Peyer's patch (tissue), 4 donors: ENCODE measurements at regions not wholly inside any gene's neighbourhood (a gene's known extent, or its start where the extent isn't known, plus 50 kb on each side); places are given as distances from the start of the nearest gene placed in this dataset.

Source experiments
- POLR2A ChIP-seq, 2 donors: fragments of 450-650 bp; IDR thresholded peaks; one replicate each; pipeline ENCODE4 v1.5.1; 2017; ENCODE audit warnings: antibody characterized with exemption in 2 of 2, mild to moderate bottlenecking in 2 of 2, moderate library complexity in 2 of 2
- TF ChIP-seq, protein P1 (sequence below), 6 experiments: fragments of 450-650 bp in 4 of 6; fragments of 200-600 bp in 2 of 6; sonication (generic) in 1 of 6; IDR thresholded peaks; one replicate each; pipeline ENCODE4 v1.5.1; 2017 to 2019; ENCODE audit warnings: antibody characterized with exemption in 6 of 6, mild to moderate bottlenecking in 3 of 6, moderate library complexity in 1 of 6

DNA sequence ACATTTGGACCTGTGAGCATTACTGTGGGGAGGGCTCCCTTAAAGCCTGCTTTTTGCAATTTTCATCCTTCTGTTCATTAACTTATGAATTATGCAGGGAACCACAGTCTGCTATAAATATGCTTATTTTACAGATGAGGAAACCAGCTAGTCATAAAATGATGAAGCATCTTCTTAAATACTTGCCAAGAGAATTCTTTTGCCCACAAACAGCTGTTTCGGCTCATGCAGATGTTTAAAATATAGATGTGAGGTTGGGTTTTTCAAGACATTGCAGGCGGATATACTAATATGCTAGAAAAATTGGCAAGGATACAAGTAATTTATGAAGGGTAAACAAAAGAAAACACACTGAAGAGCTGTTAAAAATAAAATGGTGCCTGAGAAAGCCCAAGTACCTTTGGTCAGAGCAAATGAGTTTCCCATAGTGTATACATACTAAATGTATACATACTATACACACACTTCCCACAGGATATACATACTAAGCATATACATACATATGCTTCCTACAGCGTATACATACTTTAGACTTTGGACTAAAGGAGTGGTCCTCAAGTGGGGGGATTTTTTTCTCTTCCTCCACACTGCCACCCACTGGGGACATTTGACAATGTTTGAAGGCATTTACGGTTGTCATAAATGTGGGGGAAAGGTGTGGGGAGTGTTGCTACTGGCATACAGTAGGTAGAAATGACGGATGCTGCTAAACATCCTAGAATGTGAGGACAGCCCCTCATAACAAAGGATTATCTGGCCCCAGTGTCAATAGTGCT, 164.9 kb upstream of the CSNK1A1L start:
- TF ChIP-seq, protein P1, sequence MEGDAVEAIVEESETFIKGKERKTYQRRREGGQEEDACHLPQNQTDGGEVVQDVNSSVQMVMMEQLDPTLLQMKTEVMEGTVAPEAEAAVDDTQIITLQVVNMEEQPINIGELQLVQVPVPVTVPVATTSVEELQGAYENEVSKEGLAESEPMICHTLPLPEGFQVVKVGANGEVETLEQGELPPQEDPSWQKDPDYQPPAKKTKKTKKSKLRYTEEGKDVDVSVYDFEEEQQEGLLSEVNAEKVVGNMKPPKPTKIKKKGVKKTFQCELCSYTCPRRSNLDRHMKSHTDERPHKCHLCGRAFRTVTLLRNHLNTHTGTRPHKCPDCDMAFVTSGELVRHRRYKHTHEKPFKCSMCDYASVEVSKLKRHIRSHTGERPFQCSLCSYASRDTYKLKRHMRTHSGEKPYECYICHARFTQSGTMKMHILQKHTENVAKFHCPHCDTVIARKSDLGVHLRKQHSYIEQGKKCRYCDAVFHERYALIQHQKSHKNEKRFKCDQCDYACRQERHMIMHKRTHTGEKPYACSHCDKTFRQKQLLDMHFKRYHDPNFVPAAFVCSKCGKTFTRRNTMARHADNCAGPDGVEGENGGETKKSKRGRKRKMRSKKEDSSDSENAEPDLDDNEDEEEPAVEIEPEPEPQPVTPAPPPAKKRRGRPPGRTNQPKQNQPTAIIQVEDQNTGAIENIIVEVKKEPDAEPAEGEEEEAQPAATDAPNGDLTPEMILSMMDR (IDR thresholded peaks at IDR 0.05): no peak
- no peak for TF ChIP-seq POLR2A (IDR thresholded peaks at IDR 0.05)
